Hematopoietic multipotent progenitor cell treated with erythropoietin and hydrocortisone succinate and interleukin-3 and kit ligand, for 15 days (in vitro differentiated cells): ENCODE measurements at regions not wholly inside any gene's neighbourhood (a gene's known extent, or its start where the extent isn't known, plus 50 kb on each side); places are given as distances from the start of the nearest gene placed in this dataset.

Source experiments
- DNase-seq: peaks from one replicate; pipeline ENCODE4 v3.0.0-alpha.2; 2015; ENCODE audit warnings: low spot score

DNA sequence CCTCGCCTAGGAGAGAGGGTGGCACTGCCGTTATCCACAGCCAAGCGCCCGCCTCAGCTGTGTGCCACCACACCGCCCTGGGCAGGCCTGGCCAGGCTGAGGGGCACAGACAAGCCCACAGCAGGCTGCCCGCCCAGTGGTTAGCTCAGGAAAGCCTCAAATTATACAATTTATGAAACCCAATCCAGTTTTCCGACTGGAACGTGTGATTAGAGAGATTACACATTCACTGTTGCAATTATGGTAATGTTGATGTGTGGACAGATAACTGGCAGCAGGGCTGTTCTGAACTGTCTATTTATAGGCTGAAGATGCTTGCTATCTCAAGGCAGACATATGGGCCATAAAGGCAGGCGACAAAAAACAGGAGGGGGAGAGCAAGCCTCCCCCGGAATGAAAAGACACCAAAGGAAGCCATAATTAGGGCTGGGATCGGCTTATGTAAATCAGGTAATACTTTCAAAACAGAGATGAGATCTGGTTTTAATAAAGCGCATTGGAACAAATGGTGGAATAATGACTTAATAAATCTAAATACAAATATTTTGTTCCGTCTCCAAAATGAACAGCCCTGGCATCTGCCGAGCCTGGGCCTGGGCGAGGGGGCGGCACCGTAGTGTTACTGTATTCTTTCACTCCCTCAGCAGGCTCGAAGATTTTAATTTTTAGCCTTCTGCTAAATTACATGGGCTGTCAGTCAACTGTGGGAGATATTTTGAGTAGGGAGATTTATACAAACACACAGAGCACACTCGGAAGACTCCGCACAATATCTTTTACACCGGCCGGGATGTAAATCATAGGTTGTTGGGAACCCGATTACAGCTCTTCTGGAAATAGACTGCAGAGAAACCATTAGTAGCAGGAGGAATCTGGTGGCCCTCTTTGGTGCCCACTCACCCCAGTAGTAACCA lies 103.1 kb upstream of the TLE3 start:
- no peak for DNase-seq

DNA sequence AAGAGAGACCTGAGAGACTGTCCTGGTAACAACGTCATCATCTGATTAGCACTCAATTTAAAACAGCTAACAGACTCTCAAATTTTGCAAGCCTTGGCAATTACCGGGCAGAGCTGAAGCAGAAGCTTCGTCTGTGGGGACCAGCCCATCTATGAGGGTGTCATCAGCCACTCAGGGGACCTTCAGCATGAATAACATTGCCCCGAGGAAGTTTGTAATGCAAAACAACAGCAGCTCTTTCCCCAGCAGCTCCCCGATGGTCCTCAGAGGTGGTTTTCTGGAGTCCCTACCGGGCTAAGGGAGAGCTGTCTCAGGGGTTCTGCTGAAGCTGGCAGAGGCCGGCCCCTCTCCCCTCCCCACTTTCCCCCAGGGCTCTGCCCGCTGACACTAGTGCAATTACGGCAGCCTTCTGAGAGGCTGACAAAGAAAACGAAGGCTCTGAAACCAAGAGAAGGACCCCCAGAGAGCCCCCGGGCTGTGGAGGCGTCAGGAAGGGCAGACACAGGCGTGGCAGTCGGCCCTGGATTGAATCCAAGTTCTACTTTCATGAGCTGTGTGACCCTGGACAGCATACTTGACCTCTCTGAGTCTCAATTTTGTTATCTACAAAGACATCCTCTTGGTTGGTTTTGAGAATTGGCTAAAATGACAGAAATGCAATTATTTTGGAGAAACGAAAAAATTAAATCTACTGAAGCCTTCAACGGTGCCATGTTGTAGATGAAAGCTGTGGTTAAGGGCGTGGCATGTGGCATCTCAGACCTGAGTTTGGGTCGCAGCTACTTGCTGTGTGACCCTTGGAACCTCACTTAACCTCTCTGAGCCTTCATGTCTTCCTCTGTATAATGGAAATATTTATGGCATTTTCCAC lies 102.1 kb upstream of the TLE3 start:
- no peak for DNase-seq

DNA sequence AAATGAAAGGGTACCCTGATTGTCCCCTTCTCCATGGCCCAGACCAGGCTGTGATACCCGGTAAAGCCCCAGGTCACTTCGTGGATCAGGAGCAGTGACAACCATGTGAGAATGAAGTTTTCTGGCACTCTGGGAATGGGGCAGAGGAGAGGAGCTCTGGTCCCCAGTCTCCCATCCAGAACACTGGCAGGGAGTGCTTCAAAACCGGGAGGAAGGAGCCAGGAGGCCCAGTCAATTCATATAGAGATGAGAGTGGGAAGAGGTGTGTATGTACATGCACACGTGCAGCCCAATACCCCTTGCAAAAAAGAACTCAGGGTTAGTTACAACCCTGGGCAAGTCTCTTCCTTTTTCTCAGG lies 101.4 kb upstream of the TLE3 start:
- no peak for DNase-seq

DNA sequence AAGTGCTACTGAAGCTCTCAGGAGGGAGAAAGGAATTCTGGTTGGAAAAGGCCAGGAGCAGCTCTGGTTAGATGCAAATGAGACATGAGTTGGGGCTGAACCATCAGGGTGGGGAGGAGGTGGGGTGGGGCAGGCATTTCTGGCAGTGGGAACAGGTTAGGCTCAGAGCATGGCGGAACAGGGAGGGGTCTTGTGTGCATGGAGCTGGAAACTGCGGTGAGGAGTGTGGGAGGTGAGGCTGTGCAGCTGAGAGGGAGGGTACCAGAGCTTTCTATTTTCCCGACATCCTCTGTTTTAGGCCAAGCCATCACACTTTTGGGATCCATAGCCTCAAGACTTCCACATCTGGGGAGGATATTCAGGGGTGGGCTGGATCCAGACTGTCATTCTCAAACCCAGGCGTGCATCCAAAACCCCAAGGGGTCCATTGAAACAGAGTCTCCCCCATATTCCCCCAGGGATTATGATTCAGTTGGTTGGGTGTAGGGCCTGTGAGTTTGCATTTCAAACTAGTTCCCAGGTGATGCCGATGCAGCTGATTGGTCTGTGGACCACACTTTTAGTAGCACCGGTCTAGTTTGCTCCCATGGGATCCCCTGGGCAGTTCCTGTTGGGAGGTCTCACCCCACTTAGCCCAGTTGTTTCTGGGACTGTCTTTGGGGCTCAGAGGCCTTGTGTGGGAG lies 100.9 kb upstream of the TLE3 start:
- no peak for DNase-seq

DNA sequence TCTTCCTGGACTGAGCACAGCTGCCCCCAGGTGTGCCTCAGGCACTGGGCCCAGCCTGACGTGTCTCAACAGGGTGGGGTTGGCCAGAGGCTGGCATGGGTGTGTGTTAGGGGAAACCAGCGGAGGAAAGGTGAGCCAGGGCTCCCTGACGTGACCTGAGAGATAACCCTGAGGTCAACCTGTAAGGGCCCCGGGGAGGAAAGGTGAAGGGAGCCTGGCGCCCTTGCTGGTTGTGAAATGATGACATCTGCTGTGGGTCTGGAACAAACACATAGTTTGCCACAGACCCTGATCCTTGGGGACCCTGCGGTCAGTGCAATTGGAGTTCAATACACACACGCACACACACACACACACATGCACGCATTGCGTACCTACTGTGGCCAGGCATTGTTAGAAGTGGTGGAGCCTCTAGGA lies 100.2 kb upstream of the TLE3 start:
- DNase-seq, result no peak

DNA sequence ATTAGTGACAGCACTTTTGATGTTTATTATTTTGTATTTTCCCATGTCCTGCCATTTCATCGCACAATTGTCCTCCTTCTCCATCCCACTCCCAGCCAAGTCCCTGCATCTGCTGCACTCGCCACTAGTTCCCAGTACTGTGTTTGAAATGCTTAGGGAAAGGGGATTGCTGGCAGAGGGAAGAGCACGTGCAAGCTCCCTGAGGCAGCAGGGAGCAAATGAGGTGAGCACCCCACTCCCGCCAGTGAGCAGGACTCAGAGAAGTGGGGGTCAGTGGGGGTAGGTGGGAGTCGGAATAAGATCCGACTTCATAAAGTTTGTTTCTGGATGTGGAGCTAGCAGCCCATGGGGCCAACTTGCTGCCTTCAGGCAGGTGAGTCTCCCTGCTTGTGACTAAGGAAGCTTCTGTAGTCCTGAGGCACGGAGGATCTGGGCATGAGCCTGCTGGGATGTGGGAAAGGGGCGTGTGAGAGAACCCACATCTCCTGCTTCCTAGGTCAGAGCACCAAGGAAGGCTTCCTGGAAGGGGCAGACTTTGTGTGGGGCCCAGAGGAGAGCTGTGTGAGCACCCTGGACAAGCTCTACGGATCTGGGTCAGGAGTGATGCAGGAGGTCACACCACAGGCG lies 99.7 kb upstream of the TLE3 start:
- DNase-seq, result no peak

DNA sequence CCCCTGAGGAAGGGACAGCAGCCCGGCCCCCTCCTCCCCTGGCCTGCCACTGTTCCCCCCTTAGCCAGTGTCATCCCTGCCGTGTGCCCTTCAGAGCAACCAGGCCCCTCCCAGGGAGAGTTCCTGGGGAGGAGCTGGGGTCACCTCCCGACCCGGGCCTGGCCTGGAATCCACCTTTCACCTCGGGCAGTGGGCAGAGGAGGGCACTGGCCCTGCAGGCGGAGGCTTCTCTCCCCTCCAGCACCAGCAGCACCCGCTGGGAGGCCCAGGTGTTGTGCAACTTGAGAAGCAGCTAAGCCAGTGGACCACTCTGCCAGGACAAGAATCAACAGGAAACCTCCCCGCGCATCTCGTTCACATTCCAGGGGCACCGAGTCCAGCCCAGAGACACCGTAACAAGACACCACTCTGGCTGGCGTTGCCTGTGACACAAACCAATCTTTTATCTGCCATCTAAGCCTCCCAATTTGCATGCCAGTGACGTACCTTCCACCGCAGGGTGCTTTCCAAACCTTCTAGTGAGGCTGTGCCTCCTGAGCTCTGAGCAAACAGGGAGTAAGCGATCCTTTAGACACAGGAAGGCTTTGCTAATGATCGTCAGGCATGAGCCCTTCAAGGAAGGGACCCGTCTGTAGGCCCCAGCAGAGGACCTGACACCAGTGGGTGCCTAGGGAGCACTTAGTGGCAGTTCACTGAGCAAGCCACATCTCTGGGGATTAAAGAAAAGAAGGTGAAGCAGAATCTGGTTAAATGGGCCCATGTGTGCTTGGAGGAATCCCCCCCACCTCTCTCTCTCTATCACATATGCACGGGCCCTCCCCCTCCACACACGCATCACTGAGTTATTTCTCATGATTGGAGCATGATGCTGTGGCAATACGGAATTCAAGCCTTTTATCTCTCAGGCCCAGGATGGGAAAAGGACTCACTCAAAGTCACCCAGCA lies 98.9 kb upstream of the TLE3 start:
- DNase-seq, result no peak

DNA sequence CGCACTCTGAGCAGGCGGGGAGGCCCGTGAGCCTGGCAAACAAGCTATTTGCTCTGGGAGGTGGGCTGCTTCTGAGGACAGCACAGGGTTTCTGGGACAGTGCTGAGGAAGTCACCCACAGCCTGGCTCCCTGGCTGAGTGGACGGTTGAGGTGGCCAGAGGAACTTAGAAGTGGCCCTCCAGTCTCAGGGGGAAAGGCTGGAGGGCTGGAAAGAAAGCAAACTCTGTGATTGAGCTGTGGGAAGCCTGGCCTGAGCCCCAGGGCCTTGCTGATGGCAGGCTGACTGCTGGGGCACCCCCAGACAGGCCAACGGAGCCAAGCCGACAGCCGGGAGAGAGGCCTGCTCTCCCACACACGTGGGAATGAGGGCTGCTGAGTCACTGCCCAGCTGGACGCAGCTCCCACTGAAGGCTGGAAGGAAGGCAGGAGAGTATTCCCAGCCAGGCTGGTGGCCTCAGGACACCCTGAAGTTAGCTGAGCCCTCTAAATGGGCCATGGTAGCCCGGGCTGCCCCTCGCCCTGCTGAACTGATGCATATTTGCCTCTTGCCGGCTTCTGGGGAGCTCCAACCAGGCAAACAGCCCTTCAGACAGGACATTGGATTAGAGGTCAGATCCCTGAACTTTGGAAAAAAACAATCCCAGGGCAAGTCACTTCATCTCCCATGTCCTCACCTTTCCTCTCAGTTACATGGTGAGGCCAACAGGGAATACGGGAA lies 98.0 kb upstream of the TLE3 start:
- no peak for DNase-seq

DNA sequence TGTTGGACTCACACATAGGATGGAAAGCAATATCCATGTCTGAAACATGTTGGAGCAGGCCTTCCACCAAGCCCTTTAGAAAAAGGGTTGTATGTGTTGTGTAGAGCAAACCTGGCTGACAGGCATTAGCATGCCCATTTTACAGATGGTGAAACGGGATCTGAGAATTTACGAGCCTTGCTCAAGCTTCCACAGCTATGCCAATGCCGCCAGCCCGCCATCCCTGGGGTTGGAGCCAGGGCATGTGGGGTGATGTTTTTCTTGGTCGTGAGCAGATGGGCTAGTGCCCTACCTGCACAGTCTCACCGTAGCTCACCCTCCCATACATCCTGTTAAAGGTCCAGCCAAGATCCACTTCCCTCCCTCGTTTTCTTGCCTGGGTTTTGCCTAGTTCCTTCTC lies 97.5 kb upstream of the TLE3 start:
- DNase-seq, result no peak

DNA sequence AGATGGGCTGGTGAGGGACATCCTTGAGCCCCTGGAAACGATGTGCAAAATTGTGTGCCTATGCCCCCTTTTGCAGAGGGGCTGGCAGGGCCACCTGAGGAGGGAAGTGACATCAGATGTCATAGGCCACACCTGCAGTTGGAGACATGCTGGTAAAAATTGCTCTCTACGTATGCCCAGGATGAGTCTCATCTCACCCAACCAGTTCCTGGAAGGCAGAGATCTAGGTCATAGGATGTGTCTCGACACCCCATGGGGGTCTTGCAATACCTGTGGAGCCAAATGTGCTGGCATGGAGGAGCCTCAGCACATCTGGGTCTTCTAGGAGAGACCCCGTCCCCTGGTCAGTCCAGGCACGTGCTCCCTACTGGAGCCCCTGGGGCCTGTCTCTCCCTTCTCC lies 96.5 kb upstream of the TLE3 start:
- no peak for DNase-seq

DNA sequence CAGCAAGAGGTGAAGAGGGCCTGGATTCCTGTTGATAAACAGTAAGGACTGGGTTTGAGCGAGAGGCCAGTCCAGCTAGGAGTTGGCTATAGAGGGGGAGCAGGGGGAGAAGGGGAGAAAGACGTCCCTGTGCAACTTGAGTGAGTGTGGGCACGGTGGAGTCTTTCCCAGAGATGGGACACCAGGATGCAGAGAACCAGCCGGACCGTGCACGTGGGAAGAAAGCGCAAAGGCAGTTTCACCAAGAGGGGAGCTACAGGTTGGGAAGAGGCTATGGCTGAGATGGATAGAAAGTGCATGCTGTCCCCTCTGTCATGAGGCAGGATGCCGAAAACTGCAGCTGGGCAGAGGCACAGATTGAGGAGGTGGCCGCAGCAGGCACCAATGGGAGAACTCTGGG lies 96.0 kb upstream of the TLE3 start:
- no peak for DNase-seq

DNA sequence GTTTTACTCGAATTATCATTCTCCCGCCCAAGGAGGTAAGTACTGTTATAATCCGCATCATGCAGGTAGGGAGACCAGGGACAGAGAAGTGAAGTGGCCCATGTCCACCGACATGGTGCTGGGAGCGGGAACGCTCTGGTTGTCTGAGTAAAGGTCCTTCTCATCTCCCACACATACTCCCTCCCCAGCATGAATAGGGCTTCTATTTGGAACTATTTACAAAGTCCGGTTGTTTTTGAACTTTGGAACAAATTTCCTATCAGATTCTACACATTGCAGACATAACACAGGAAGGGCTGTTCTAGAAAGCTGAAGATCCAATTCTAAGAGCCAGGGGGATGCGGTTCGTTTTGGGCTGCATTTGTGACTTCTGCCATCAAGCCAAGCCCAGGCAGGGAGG lies 94.8 kb upstream of the TLE3 start:
- no peak for DNase-seq

DNA sequence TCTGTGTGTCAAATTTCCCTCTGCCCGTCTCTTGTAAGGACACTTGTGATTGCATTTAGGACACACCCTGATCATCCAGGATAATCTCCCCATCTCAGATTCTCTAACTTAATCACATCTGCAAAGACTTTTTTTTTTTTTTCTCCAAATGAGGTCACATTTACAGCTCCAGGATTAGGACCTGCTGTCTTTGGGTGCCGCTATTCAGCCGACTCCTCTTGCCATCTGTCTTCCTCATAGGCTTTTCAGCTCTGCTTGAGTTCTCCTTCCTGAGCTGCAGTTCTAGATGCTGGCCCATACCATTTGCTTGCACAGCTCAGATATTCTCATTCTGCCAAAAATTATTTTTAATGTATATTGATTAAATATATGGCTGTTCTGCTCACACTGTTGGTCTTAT lies 94.3 kb upstream of the TLE3 start:
- DNase-seq, result no peak

DNA sequence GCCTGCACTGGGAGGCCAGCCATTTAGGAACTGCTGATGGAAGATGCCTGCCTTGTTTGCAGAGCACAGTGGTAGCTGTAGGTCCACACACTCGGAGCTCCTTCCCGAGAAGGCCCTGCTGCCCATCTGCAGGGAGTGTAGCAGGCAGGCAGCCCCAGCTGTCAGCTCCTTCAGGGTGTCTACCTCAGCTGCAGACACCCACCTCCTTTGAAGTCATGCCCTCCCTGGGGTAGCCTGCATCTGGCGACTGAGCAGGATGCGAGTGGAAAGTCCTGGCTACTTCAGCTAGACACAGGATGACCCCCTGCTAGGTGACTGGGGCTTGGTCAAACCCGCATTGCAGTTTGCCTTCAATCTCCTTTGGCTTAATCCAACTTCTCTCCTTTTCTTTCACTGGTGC lies 93.2 kb upstream of the TLE3 start:
- no peak for DNase-seq

DNA sequence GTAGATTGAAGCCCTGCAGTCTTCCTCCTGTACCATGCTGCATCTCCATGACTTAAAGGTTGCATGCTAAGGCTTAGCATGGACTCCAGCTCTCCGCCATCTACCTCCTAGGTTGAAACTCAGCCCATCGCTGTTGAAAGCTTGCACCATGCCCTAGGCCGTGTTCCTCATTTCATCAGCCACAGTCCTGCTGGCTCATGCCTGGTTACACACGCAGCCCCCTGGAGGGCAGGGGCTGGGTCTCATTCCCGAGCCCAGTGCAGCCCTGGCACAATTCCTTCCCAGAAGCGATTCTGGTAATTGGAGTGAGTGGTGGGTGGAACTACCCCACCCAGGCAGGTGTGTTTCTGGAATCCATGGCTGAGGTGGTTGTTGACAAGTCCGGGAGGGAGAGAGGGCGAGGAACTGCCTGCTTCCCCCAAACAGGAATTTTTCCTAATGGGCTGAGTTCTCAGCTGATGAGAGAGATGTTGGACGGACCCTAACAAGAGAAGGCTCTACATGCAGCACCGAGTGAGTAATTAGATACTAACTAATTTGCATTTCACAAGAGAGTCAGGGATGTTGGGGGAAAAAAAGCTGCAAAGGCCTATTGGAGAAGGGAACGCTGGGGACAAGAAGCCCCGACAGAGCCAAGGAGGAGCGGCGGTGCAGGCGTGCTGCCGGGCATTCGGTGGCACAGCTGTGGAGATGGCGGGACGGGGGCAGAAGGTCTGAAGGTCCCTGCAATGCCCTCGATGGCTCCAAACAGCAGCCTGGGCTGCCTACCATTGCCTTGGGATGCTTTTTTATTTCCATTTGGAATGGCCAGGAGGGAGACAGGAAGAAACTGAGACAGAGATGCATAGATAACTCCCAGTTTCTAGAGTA lies 92.3 kb upstream of the TLE3 start:
- DNase-seq, result no peak

DNA sequence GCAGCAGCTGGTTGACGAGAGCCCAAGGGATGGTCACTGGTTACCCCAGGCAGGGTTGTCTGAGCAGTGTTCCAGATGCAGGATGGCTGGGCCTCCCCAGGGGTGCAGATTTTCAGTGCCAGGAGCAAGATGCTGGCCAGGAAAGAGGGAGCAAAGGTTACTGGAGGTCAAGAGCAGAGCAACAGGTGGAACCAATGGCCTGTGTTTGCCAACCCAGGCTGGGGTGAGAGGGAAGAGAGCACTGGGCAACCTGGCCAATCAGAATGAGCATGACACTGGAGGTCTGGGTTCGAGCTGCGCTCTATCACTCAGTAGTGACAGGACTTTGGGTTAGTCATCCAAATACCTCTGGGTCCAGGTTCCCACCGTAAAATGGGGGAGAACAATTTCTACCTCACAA lies 90.6 kb upstream of the TLE3 start:
- no peak for DNase-seq

DNA sequence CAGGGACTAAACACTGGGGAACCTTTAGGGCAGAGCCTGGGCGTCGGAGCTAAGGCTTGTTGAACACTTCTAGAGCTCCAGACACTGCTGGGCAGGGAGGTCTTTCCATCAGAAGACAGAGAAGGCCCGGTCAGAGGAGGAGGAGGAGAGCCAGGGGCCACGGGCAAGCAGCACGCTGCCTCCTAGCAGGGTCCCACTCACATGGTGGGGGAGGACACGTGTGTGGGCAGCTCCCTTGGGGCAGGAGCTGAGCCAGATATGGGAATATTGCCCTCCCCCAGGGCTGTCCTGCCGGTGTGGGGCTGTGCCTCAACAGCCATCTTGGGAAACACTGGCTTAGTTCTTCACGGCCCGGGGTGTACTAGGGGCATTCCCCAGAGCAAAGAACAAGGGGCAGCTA lies 89.6 kb upstream of the TLE3 start:
- no peak for DNase-seq

DNA sequence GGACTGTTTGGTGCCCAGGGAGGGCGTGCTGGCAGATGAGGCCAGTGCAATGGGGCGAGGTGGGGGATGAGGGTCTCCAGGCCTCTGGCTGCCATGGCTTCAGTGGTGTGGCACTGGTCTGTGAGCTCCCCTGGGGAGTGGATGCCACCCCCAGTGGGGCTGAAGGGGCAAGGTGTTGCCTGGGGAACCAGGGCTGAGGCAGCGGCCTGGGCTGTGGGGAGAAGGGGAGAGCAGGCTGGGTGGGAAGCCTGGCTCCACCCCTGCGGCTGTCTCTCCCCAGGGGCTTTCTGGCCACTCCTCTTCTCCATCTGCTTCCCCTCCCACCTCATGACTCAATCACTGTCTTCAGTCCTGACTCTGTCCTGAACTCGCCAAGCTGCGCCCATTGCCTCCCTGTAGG lies 88.4 kb upstream of the TLE3 start:
- DNase-seq, result no peak

DNA sequence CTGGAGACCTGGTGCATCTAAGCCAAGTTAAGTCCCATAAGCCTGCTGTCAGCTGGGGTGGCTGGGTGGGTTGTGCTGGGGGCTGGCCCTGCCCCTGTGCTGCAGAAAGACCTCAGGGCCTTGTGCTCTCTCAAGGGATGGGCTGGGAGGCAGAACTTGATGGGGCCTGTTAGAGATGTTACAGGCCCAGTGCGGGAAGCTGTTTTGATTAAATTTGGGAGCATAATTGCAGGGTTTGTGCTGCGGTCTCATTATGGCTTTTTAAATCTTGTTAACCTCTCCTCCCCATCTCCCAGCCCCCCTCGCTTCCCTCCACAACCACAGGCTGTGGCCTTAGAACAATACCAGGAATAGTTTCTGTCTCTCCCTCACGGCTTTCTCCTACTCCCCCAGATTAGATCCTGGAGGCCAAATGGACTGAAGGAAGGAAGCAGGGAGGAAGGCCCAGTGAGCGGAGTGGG lies 87.6 kb upstream of the TLE3 start:
- no peak for DNase-seq
